Psoas muscle (tissue), 7 donors: ENCODE measurements at regions not wholly inside any gene's neighbourhood (a gene's known extent, or its start where the extent isn't known, plus 50 kb on each side); places are given as distances from the start of the nearest gene placed in this dataset.

Experiments used
- ATAC-seq, 4 donors: fragments of 200-7000 bp; cut with Tn5 transposase; one replicate each; pipeline ENCODE4 v1.9.1; 2020; ENCODE audit warnings: moderate library complexity in 3 of 4, mild to moderate bottlenecking in 2 of 4
- DNase-seq, 2 donors: peaks; one replicate each; pipeline ENCODE4 v3.0.0-alpha.2; 2020
- H3K27ac ChIP-seq: fragments of 200-600 bp; one replicate; pipeline ENCODE4 v1.8.0; 2022
- H3K27me3 ChIP-seq, 3 donors: fragments of 200-600 bp in 1 of 3; one replicate each; pipeline versions ENCODE4 v1.6.1 to v1.8.0; 2013 to 2022; ENCODE audit warnings: low read length in 2 of 3, mild to moderate bottlenecking in 2 of 3, moderate library complexity in 1 of 3; ENCODE audit not compliant: insufficient read depth in 3 of 3
- H3K36me3 ChIP-seq, 2 donors: fragments of 200-600 bp in 1 of 2; one replicate each; pipeline versions ENCODE4 v1.6.1 to v1.8.0; 2013 to 2022; ENCODE audit warnings: low read depth in 1 of 2, mild to moderate bottlenecking in 1 of 2, moderate library complexity in 1 of 2; ENCODE audit not compliant: insufficient read depth in 1 of 2
- H3K4me1 ChIP-seq: fragments of 200-600 bp; one replicate; pipeline ENCODE4 v1.8.0; 2022
- H3K4me3 ChIP-seq: fragments of 200-600 bp; one replicate; pipeline ENCODE4 v1.8.0; 2022; ENCODE audit warnings: mild to moderate bottlenecking
- H3K9me3 ChIP-seq: fragments of 200-600 bp; one replicate; pipeline ENCODE4 v1.8.0; 2022
- WGBS, 3 donors: extraction: QIAGEN DNeasy Blood & Tissue Kit; methylation state at CpG; one replicate each; pipeline versions ENCODE4 v1.1.6 to v1.1.7; 2013; 5-methylcytosine and 5-hydroxymethylcytosine counted together
- intact Hi-C, 2 donors: fragments of 100-400 bp; cut with DNase I; formaldehyde crosslinking; loops; one replicate each; pipeline versions ENCODE4 v1.11.0 to v1.14.2; 2022
- TF ChIP-seq, protein P1 (sequence below): fragments of 200-600 bp; IDR thresholded peaks from one replicate; pipeline ENCODE4 v1.8.0; 2022; ENCODE audit warnings: antibody characterized with exemption
- donor health status: healthy with polysubstance abuse.
- donor health status: DM: no; HTN: no; CAD: no; lungs with moderate emphysema.
- donor health status: Bipolar disorder and iron deficiency.
- donor health status: healthy.
- donor health status: DM: yes; HTN: yes; CAD: no.
- donor health status: DM: no; HTN: no; CAD: no.
- donor health status: DM: yes; HTN: yes; CAD: no.

GRCh38 chr1:189305279-189305678, 1172.4 kb downstream of the BRINP3 start:
- ATAC-seq (no peak), DNase-seq (no peak)
- H3K4me1 ChIP-seq: no peaks in the 10 kb centered on the region
- no peaks in the 10 kb centered on the region for H3K27me3 ChIP-seq
- H3K27ac ChIP-seq: no peak overlapping the region
- H3K4me3 ChIP-seq: no peak overlapping the region
- WGBS, 3 donors: 77 to 87% (median 86%) methylated on average over 2 of the region's 2 CpGs
- intact Hi-C loops: no loop called here
- H3K36me3 ChIP-seq: no peaks in the 10 kb centered on the region
- TF ChIP-seq, protein P1, sequence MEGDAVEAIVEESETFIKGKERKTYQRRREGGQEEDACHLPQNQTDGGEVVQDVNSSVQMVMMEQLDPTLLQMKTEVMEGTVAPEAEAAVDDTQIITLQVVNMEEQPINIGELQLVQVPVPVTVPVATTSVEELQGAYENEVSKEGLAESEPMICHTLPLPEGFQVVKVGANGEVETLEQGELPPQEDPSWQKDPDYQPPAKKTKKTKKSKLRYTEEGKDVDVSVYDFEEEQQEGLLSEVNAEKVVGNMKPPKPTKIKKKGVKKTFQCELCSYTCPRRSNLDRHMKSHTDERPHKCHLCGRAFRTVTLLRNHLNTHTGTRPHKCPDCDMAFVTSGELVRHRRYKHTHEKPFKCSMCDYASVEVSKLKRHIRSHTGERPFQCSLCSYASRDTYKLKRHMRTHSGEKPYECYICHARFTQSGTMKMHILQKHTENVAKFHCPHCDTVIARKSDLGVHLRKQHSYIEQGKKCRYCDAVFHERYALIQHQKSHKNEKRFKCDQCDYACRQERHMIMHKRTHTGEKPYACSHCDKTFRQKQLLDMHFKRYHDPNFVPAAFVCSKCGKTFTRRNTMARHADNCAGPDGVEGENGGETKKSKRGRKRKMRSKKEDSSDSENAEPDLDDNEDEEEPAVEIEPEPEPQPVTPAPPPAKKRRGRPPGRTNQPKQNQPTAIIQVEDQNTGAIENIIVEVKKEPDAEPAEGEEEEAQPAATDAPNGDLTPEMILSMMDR: no peak
- no peaks in the 10 kb centered on the region for H3K9me3 ChIP-seq

DNA sequence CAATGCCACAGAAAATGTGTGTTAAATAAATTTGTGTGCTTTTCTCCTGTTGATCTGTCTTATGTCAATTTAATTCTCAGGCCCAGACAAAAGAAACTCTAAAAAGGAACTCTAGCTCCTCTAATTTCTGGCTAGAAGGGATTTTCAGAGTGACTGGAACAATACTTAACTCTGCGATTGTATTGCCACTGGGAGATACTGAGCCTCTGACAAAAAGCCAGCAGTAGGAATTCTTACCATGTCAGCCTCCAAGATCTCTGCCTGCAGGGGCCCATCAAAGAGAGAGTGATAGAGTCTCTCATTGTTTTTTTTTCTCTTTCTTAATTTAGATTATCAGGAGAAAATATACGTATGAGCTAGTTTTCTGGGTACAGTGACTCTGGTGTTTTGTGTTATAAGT, 1165.7 kb downstream of the BRINP3 start:
- DNase-seq: no peak
- 72 to 83% (median 76%) methylated on average over 2 of the region's 2 CpGs for WGBS, 3 donors
- Histone ChIP-seq H3K27me3 (no peaks in the 10 kb centered on the region), H3K4me3 (no peak overlapping the region), H3K9me3 (no peaks in the 10 kb centered on the region), H3K4me1 (no peaks in the 10 kb centered on the region), H3K36me3 (no peaks in the 10 kb centered on the region), H3K27ac (no peak overlapping the region)
- intact Hi-C loops: no loop called here
- ATAC-seq: no peak
- TF ChIP-seq, protein P1: no peak

DNA sequence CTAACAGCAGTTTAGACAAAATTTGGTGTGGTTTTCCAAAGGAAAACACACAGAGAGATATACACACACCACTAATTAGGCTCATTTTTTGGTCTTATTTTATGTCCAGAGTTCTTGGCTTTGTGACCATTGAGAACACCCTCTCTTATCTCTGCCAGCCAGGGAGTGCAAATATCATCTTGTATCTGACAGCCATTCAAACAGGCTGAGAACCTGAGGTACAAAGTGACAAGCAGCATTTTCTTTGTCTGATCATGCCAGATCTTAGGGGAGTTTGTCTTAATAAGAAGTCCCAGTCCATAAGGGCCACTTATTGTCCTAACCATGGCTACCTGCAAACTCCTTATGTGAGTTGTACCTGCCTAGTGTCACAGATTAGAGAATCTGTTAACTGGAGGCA, 1165.2 kb downstream of the BRINP3 start:
- Histone ChIP-seq H3K9me3 (no peaks in the 10 kb centered on the region), H3K4me3 (no peak overlapping the region), H3K36me3 (no peaks in the 10 kb centered on the region), H3K4me1 (no peaks in the 10 kb centered on the region), H3K27ac (no peak overlapping the region), H3K27me3 (no peaks in the 10 kb centered on the region)
- ATAC-seq: no peak
- TF ChIP-seq, protein P1: no peak
- no peak for DNase-seq
- intact Hi-C loops: no loop called here

DNA sequence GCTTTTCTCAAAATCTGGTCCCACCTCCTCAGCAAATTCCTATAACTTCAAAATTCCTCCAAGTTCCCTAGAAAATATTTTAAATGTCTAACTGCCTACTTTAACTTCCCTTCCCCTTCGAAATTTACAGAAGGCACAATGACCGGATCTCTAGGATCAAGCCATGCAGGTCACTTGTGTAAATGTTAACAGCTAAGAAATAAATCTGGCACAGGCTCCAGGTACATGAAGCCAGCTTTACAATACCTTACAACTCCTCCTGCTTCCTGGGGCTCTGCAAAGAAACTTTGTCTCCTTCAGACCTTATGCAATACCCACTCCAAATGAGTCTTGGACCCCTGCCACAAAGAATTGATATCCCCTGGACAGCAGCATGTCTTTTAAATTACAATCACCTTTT, 1164.2 kb downstream of the BRINP3 start:
- Histone ChIP-seq H3K4me1 (no peaks in the 10 kb centered on the region), H3K4me3 (no peak overlapping the region), H3K9me3 (no peaks in the 10 kb centered on the region), H3K36me3 (no peaks in the 10 kb centered on the region), H3K27ac (no peak overlapping the region), H3K27me3 (no peaks in the 10 kb centered on the region)
- ATAC-seq (no peak), DNase-seq (no peak)
- TF ChIP-seq, protein P1: no peak
- WGBS, 3 donors: 71 to 79% (median 74%) methylated on average over 2 of the region's 2 CpGs
- intact Hi-C loops: no loop called here

DNA sequence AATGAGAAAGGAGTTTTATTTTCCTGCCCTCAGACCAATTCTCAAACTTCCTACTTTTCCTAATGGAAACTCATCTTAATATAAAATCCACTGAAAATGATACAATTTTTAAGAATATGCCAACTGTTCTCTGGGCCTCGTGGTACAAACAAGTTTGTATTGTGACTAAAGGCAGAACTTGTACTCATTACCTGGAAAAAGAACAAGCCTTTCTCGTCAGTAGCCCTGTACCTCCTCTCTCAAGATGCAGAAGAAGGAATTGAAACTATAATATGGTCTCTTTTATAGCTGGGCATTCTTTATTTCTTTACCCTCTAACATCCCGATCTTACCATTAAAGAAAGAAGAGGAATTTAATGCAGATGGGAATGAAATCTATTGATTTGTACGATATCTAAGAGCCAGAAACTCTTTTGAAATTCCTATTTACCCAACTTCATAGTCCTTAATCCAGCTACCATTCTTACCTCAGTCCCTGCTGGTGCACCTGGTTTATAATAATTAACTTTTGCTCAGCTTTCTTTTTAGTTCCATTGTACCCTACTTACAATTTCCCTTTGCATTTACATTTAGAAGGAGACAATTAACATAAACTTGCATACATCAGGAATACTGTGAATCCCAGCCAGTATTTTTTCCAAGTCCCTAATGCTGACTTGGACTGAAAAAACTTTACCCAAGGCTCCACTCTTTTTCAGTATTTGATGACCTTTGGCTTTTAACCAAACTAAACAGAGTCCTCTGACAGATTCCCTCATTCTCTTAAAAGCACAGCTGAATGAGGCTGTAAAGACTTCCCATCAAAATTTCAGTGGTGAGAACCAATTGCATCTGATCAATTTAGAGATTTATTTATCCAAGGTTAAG, 1162.4 kb downstream of the BRINP3 start:
- Histone ChIP-seq H3K36me3 (no peaks in the 10 kb centered on the region), H3K4me3 (no peak overlapping the region), H3K4me1 (no peaks in the 10 kb centered on the region), H3K9me3 (no peaks in the 10 kb centered on the region), H3K27me3 (no peaks in the 10 kb centered on the region), H3K27ac (no peak overlapping the region)
- WGBS, 3 donors: 69 to 80% (median 74%) methylated on average over 4 of the region's 4 CpGs
- DNase-seq (no peak), ATAC-seq (no peak)
- intact Hi-C loops: no loop called here
- TF ChIP-seq, protein P1: no peak
